ENCODE measurements at regions not wholly inside any gene's neighbourhood (a gene's known extent, or its start where the extent isn't known, plus 50 kb on each side); places are given as distances from the start of the nearest gene placed in this dataset.

DNA sequence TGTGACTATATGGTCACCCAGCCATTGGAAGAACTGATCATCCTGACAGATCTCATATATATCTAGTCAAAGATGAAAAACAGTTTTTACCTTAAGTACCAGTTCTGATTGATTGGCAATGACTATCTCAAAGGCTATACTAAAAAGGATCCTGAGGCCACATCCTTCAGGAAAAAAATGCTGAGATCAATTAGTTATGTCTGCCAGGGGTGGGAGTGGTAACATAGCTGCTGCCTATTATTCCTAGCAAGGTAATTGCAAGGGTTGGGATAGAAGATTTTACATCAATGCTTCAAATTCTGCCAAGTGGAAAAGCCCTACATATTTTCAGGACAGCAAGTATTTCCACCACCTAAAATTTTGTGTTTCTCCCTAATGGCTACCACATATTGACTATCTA, 114.7 kb downstream of the C1D start:
- H3F3A ChIP-seq (replicated peaks; ENCODE audit: low read depth), result no peaks in the 10 kb centered on the region
- no peak overlapping the region for H3K4me3 ChIP-seq
- H3K4me1 Mint-ChIP-seq, result peaks cover 10% of the 10 kb centered on the region
- no peak for ATAC-seq
- no peaks in the 10 kb centered on the region for H3K36me3 ChIP-seq (ENCODE audit: insufficient read depth)
- H3K27me3 ChIP-seq (ENCODE audit: insufficient read depth), result no peaks in the 10 kb centered on the region
- TF ChIP-seq EZH2phosphoT487 (IDR thresholded peaks at IDR 0.05; ENCODE audit: unreplicated experiment) (no peak), CREB1 (CRISPR knock-in tag; IDR thresholded peaks at IDR 0.05; ENCODE audit: low read depth) (no peak), JUNB (IDR thresholded peaks at IDR 0.05; ENCODE audit: unreplicated experiment) (no peak), NANOG (IDR thresholded peaks at IDR 0.05; ENCODE audit: borderline replicate concordance) (no peak), CTCF (conservative IDR thresholded peaks at IDR 0.05; ENCODE audit: low read depth in 2 of 2) (no peak), ZNF114 (CRISPR knock-in tag; IDR thresholded peaks at IDR 0.05) (no peak), ZNF331 (CRISPR knock-in tag; IDR thresholded peaks at IDR 0.05; ENCODE audit: low read depth) (no peak), STAT1 (IDR thresholded peaks at IDR 0.05; ENCODE audit: unreplicated experiment) (no peak)
- TF ChIP-seq, protein P1, sequence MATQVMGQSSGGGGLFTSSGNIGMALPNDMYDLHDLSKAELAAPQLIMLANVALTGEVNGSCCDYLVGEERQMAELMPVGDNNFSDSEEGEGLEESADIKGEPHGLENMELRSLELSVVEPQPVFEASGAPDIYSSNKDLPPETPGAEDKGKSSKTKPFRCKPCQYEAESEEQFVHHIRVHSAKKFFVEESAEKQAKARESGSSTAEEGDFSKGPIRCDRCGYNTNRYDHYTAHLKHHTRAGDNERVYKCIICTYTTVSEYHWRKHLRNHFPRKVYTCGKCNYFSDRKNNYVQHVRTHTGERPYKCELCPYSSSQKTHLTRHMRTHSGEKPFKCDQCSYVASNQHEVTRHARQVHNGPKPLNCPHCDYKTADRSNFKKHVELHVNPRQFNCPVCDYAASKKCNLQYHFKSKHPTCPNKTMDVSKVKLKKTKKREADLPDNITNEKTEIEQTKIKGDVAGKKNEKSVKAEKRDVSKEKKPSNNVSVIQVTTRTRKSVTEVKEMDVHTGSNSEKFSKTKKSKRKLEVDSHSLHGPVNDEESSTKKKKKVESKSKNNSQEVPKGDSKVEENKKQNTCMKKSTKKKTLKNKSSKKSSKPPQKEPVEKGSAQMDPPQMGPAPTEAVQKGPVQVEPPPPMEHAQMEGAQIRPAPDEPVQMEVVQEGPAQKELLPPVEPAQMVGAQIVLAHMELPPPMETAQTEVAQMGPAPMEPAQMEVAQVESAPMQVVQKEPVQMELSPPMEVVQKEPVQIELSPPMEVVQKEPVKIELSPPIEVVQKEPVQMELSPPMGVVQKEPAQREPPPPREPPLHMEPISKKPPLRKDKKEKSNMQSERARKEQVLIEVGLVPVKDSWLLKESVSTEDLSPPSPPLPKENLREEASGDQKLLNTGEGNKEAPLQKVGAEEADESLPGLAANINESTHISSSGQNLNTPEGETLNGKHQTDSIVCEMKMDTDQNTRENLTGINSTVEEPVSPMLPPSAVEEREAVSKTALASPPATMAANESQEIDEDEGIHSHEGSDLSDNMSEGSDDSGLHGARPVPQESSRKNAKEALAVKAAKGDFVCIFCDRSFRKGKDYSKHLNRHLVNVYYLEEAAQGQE (IDR thresholded peaks at IDR 0.05; ENCODE audit: unreplicated experiment), result no peak
- H3K79me2 ChIP-seq (replicated peaks; ENCODE audit: insufficient read depth), result no peaks in the 10 kb centered on the region
- H3K27me3 Mint-ChIP-seq (ENCODE audit: insufficient read depth, low read depth, poor library complexity), result no peaks in the 10 kb centered on the region
- no peaks in the 10 kb centered on the region for H3K9me2 ChIP-seq (ENCODE audit: insufficient read depth)
- no peaks in the 10 kb centered on the region for H4K20me1 ChIP-seq (replicated peaks; ENCODE audit: insufficient read depth)
- H3K4me2 ChIP-seq, result no peak overlapping the region
- no peaks in the 10 kb centered on the region for H3K4me1 ChIP-seq (ENCODE audit: insufficient read depth)
- no peak for DNase-seq (ENCODE audit: low spot score)
- no peaks in the 10 kb centered on the region for H3K36me3 Mint-ChIP-seq (ENCODE audit: low read depth)
- no peak overlapping the region for H2AFZ ChIP-seq
- H3K9me3 Mint-ChIP-seq, result peaks cover 2% of the 10 kb centered on the region; the same call in 2 of the 3 replicates
- H3K27ac ChIP-seq (ENCODE audit: low read depth), result no peak overlapping the region
- no peak overlapping the region for H3K27ac Mint-ChIP-seq
- H3K4me3 Mint-ChIP-seq, result no peak overlapping the region

DNA sequence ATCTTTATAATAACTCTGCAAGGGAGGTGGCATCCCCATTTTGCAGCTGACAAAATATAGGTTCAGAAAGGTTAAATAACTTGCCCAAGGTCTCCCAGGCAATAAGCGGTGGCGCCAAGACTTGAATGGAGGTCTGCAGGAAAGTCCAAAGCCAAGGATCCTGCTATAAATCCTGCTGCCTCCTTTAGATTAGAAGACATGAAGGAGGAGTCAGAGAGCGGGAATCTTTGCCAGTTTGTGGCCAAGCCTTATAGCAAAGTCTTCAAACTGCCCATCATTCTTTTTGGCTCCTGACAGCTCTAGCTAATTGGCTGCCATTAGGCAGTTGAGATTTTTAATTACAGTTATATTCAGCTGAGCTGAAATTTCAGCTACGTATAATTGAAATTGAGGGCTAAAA, 114.3 kb downstream of the C1D start:
- H3K36me3 ChIP-seq (ENCODE audit: insufficient read depth), result no peaks in the 10 kb centered on the region
- Mint-ChIP-seq H3K36me3 (ENCODE audit: low read depth) (no peaks in the 10 kb centered on the region), H3K27ac (no peak overlapping the region), H3K9me3 (no peaks in the 10 kb centered on the region; the same call in 2 of the 3 replicates), H3K4me1 (peaks cover 10% of the 10 kb centered on the region), H3K4me3 (no peak overlapping the region), H3K27me3 (ENCODE audit: insufficient read depth, low read depth, poor library complexity) (no peaks in the 10 kb centered on the region)
- H3K4me2 ChIP-seq, result no peak overlapping the region
- H3F3A ChIP-seq (replicated peaks; ENCODE audit: low read depth), result no peaks in the 10 kb centered on the region
- H3K4me1 ChIP-seq (ENCODE audit: insufficient read depth), result no peaks in the 10 kb centered on the region
- H3K4me3 ChIP-seq, result no peak overlapping the region
- H3K79me2 ChIP-seq (replicated peaks; ENCODE audit: insufficient read depth), result no peaks in the 10 kb centered on the region
- H4K20me1 ChIP-seq (replicated peaks; ENCODE audit: insufficient read depth), result no peaks in the 10 kb centered on the region
- no peaks in the 10 kb centered on the region for H3K9me2 ChIP-seq (ENCODE audit: insufficient read depth)
- ATAC-seq, result no peak
- no peaks in the 10 kb centered on the region for H3K27me3 ChIP-seq (ENCODE audit: insufficient read depth)
- DNase-seq (ENCODE audit: low spot score), result no peak
- no peak overlapping the region for H2AFZ ChIP-seq
- no peak overlapping the region for H3K27ac ChIP-seq (ENCODE audit: low read depth)
- TF ChIP-seq POLR2AphosphoS5 (IDR thresholded peaks at IDR 0.05; ENCODE audit: low read depth) (no peak), CTCF (conservative IDR thresholded peaks at IDR 0.05; ENCODE audit: low read depth in 2 of 2) (no peak), CREB1 (CRISPR knock-in tag; IDR thresholded peaks at IDR 0.05; ENCODE audit: low read depth) (no peak), EZH2 (IDR thresholded peaks at IDR 0.05; ENCODE audit: low read depth, unreplicated experiment) (no peak), EZH2phosphoT487 (IDR thresholded peaks at IDR 0.05; ENCODE audit: unreplicated experiment) (no peak)
- TF ChIP-seq, protein P1 (IDR thresholded peaks at IDR 0.05; ENCODE audit: unreplicated experiment), result no peak
